HG03354 (cell line): ENCODE measurements at regions not wholly inside any gene's neighbourhood (a gene's known extent, or its start where the extent isn't known, plus 50 kb on each side); places are given as distances from the start of the nearest gene placed in this dataset.
"Not testable (repeated sequence)": the region's sequence is repeated elsewhere in the genome, so short reads cannot be mapped to it uniquely, and the experiment has no call there.

Source experiments
- ATAC-seq: cut with Tn5 transposase; IDR thresholded peaks from one replicate; pipeline ENCODE4 v1.9.1; 2021; ENCODE audit warnings: mild to moderate bottlenecking; ENCODE audit not compliant: unreplicated experiment, poor library complexity, severe bottlenecking

- ATAC-seq = not testable (repeated sequence)
Observed at GRCh38 chr15:30195355-30196008, 60.6 kb downstream of the GOLGA8T start.

- not testable (repeated sequence) for ATAC-seq
Observed at GRCh38 chr15:30196009-30196375, 61.1 kb downstream of the GOLGA8T start.

GRCh38 chr15:30196769-30197168, 61.9 kb downstream of the GOLGA8T start:
- not testable (repeated sequence) for ATAC-seq

GRCh38 chr15:30201517-30201916, 66.7 kb downstream of the GOLGA8T start:
- not testable (repeated sequence) for ATAC-seq

GRCh38 chr15:30213733-30214132, 78.9 kb downstream of the GOLGA8T start:
- ATAC-seq = not testable (repeated sequence)

- ATAC-seq = not testable (repeated sequence)
Observed at GRCh38 chr15:30221803-30222202, 87.0 kb downstream of the GOLGA8T start.

- not testable (repeated sequence) for ATAC-seq
Observed at GRCh38 chr15:30222798-30223591, 88.1 kb downstream of the GOLGA8T start.

GRCh38 chr15:30225233-30225891, 90.5 kb downstream of the GOLGA8T start:
- not testable (repeated sequence) for ATAC-seq

GRCh38 chr15:30261432-30262141, 126.7 kb downstream of the GOLGA8T start:
- ATAC-seq = peak; percentile 14

GRCh38 chr15:30262142-30262460, 127.2 kb downstream of the GOLGA8T start:
- ATAC-seq = peak; percentile 76

- ATAC-seq = not testable (repeated sequence)
Observed at GRCh38 chr15:30264000-30264399, 129.1 kb downstream of the GOLGA8T start.

- not testable (repeated sequence) for ATAC-seq
Observed at GRCh38 chr15:30295150-30295844, 98.0 kb downstream of the CHRFAM7A start.

GRCh38 chr15:30303968-30304367, 89.4 kb downstream of the CHRFAM7A start:
- ATAC-seq = not testable (repeated sequence)
